HG02970 (cell line): ENCODE measurements at regions not wholly inside any gene's neighbourhood (a gene's known extent, or its start where the extent isn't known, plus 50 kb on each side); places are given as distances from the start of the nearest gene placed in this dataset.
"Not testable (repeated sequence)": the region's sequence is repeated elsewhere in the genome, so short reads cannot be mapped to it uniquely, and the experiment has no call there.

ENCODE experiments used
- ATAC-seq: cut with Tn5 transposase; IDR thresholded peaks from one replicate; pipeline ENCODE4 v1.9.1; 2021; ENCODE audit warnings: mild to moderate bottlenecking, moderate library complexity, moderate number of reproducible peaks; ENCODE audit not compliant: unreplicated experiment, low FRiP score

GRCh38 chr10:57627642-57628178, 640.0 kb downstream of the IPMK start:
- ATAC-seq: no peak

GRCh38 chr10:57624856-57625592, 642.7 kb downstream of the IPMK start:
- ATAC-seq: no peak

- ATAC-seq: no peak
Measured at GRCh38 chr10:57624066-57624465, 643.6 kb downstream of the IPMK start.

- ATAC-seq: no peak
Measured at GRCh38 chr10:57621466-57621865, 646.2 kb downstream of the IPMK start.

- no peak for ATAC-seq
Measured at GRCh38 chr10:57605948-57606485, 661.7 kb downstream of the IPMK start.

GRCh38 chr10:57599440-57599839, 668.3 kb downstream of the IPMK start:
- no peak for ATAC-seq

- ATAC-seq: no peak
Measured at GRCh38 chr10:57593983-57594573, 673.6 kb downstream of the IPMK start.

- ATAC-seq: no peak
Measured at GRCh38 chr10:57579926-57580325, 687.8 kb downstream of the IPMK start.

- ATAC-seq: no peak
Measured at GRCh38 chr10:57562211-57562610, 705.5 kb downstream of the IPMK start.

GRCh38 chr10:57551774-57552173, 715.9 kb downstream of the IPMK start:
- ATAC-seq: not testable (repeated sequence)

GRCh38 chr10:57535306-57535705, 732.4 kb downstream of the IPMK start:
- no peak for ATAC-seq

- no peak for ATAC-seq
Measured at GRCh38 chr10:57513637-57514036, 754.1 kb downstream of the IPMK start.

- ATAC-seq: no peak
Measured at GRCh38 chr10:57507788-57508187, 759.9 kb downstream of the IPMK start.

GRCh38 chr10:57506414-57507094, 761.1 kb downstream of the IPMK start:
- no peak for ATAC-seq

- ATAC-seq: no peak
Measured at GRCh38 chr10:57494486-57494885, 773.2 kb downstream of the IPMK start.

GRCh38 chr10:57482259-57482658, 785.4 kb downstream of the IPMK start:
- ATAC-seq: no peak

GRCh38 chr10:57472823-57473619, 794.7 kb downstream of the IPMK start:
- no peak for ATAC-seq

- ATAC-seq: no peak
Measured at GRCh38 chr10:57468894-57469432, 798.7 kb downstream of the IPMK start.

GRCh38 chr10:57465155-57465554, 802.5 kb downstream of the IPMK start:
- ATAC-seq: no peak

GRCh38 chr10:57460540-57460939, 807.2 kb downstream of the IPMK start:
- ATAC-seq: no peak
